GM21529 (cell line): ENCODE measurements at regions not wholly inside any gene's neighbourhood (a gene's known extent, or its start where the extent isn't known, plus 50 kb on each side); places are given as distances from the start of the nearest gene placed in this dataset.
"Not testable (repeated sequence)": the region's sequence is repeated elsewhere in the genome, so short reads cannot be mapped to it uniquely, and the experiment has no call there.

ENCODE experiments used
- ATAC-seq: cut with Tn5 transposase; IDR thresholded peaks from one replicate; pipeline ENCODE4 v1.9.1; 2021; ENCODE audit not compliant: unreplicated experiment

DNA sequence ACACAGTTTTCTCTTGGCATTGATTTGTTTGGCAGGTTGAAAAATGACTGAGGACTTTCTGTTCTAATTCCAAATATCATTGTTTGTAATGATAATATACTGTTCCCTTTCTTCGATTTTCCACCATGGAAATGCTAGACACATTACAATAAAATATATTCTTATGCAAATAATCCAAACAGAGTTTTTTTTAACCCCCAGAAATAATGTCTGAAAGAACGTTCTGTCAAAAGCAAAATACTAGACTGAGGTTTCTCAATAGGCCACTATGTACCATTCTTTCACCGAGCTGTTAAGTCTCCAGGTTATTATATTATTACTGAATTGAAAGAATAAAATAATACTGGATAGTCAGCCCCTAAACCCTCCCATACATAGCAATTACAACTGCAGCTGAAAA lies 312.5 kb downstream of the ZIC3 start:
- no peak for ATAC-seq

- ATAC-seq: no peak
Measured at GRCh38 chrX:137882960-137883359, 317.0 kb downstream of the ZIC3 start.

- ATAC-seq: not testable (repeated sequence)
Measured at GRCh38 chrX:137884813-137885212, 318.9 kb downstream of the ZIC3 start.

GRCh38 chrX:137891431-137891830 lies 325.5 kb downstream of the ZIC3 start:
- no peak for ATAC-seq

DNA sequence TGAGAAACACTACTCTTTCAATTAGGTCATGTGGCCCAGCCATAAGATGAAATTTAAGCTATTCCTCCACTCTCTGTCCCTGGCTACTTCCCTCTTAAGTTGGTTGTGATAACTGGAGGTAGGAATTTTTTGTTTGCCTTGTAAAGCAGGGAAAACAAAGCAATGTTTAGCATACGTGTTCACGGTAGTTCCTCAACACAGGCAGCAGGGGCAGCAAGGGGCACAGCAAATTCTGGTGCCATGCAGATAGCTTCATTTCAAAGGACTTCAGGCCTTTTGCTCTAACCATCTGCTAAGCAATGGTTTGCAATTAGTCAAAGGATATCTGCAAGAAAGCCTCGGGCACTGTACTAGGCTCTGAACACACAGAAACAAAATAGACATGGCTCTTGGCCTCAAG lies 330.2 kb downstream of the ZIC3 start:
- ATAC-seq: no peak

DNA sequence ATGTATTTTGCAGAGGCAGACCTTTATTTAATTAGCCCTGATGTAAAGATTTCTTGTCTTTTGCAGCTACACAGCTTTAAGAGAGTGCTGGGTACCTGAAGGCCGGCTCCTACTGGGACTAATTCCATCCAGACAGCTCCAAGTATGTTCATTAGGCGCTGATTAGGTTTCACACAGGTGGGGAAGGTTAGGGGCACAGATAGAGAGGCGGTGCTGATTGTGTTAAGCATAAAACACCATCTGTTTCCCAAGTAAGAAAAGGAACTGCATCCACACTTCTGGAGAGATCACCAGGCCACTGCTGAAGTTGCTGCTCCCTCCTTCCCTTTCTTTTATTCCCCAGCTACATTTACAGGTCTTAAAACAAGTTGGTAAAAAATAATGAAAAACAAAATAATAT lies 349.5 kb downstream of the ZIC3 start:
- no peak for ATAC-seq

DNA sequence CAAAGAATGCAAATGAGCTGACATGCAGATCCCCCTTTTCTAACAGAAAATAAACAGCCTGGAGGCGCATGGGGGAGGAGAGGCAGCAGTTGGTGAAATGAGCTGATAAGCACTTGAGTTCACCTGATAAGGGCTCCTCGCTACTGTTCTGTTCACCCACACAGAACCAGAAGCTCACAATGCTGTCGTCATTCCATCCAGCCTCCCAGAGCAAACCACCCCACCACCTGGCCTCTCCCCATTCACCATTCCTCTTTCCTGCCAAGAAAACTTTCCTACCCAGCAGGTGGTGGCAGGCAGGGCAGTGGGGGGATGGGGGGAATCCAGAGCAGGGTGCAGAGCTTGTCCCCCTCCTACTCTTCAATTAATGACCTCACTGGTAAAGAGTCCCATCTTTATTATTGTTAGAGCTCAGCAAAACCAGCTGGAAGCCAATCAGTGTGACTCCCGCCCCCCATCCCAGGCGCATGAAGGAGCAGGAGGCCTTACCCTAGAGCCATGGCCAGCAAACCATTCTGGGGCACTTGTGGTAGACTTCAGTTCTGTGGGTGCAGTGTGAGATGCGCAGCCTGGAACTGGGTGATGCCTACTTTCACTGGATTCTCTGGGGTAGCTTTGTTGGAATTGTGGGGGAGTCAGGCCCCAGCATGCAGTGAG lies 350.3 kb downstream of the ZIC3 start:
- ATAC-seq: no peak

GRCh38 chrX:137926090-137926489 lies 360.2 kb downstream of the ZIC3 start:
- no peak for ATAC-seq

- no peak for ATAC-seq
Measured at GRCh38 chrX:137929951-137930350, 364.0 kb downstream of the ZIC3 start.

DNA sequence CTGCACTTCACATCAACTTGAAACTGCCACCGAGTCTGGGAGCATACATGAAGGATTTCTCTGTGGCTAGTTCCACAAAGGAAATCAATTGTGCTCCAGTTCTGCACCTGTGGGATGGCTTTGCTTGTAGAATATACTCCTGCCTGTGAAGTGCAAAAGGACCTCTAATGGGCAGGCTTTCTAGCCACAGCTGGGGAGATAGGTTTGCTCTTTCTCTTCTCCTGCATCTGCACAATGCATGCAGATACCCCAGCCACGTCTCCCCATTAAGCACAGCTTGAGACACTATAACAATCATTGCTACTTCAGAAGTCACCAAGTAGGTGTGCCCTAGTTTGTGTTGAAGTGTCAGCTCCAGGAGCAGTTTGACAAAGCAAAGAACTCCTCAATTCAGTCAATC lies 364.6 kb downstream of the ZIC3 start:
- no peak for ATAC-seq

GRCh38 chrX:137934214-137934613 lies 368.3 kb downstream of the ZIC3 start:
- ATAC-seq: not testable (repeated sequence)

DNA sequence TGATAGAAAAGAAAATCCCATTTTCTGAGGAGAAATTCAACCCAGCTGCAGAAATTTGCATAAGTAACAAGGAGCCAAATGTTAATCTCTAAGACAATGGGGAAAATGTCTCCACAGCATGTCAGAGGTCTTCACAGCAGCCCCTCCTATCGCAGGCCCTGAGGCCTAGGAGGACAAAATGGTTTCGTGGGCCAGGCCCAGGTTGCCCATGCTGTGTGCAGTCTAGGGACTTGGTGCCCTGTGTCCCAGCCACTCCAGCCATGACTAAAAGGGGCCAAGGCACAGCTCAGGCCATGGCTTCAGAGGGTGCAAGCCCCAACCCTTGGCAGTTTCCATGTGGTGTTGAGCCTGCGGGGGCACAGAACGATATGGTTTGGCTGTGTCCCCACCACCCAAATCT lies 369.0 kb downstream of the ZIC3 start:
- not testable (repeated sequence) for ATAC-seq

DNA sequence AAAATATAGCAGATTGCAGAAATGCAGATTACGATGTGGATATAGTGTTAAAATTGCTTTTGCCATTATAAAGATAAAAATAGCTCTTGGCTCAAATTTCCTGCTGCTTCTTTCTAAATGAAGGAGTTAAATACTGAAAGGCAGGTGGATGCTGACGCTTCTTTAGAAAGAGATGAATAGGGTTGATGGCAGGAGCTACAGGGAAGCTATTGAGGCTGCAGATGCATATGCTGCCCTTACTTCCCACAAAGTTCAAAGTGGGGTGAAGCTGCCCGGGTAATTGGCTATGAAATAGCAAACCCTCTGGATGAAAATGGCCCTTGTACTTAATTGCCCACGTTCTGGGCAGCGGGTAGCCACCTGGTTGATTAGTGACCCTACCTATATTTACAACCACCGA lies 379.5 kb downstream of the ZIC3 start:
- no peak for ATAC-seq

DNA sequence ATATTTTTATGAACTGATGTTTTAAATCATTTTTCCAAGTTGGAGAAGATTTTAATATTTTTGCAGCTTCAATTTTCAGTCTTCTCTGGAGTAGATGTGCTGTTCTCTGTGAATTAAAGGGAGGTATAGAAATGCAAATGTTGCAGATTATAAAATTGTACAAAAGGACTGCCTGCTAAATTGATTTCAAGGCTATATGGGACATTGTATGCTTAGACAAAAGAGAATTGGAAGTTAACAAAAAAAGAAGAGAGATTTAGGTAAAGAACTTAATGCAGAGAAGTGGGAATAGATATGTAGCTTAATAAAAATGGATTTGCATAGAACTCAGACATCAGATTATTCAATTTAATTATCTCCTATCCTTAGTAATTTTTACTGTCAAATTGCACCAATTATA lies 403.3 kb downstream of the ZIC3 start:
- no peak for ATAC-seq

DNA sequence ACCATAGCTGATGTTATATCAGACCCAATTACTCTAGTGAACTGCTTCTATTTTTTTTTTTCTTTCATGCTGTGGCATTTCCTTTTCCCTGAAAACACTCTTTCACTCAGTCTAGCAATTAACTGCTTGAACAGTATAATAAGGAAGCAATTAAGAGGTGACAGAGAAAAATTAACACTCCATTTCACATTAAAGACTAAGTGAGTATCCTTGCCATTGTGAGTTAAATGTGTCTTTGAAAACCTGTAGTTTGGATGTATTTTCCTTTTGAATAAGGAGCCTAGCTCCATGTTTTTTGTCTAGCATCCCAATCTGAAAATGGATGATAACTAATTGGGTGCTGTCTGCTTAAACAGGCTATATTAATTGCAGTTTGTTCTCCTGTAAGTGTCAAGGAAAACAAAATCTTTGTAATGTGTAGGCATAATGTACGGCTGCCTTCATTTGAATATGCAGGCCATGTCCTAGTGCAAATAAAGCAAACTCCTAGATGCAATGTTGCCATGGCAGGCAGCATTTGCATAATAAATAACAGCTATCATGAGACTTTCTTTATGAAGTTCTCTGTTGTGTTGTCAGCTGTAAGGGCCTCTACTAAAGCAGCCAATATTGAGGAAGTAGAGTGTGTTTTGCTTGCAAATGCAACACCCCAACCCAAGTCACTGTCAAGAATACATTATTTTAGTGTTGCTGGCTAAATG lies 416.7 kb downstream of the ZIC3 start:
- ATAC-seq: no peak

DNA sequence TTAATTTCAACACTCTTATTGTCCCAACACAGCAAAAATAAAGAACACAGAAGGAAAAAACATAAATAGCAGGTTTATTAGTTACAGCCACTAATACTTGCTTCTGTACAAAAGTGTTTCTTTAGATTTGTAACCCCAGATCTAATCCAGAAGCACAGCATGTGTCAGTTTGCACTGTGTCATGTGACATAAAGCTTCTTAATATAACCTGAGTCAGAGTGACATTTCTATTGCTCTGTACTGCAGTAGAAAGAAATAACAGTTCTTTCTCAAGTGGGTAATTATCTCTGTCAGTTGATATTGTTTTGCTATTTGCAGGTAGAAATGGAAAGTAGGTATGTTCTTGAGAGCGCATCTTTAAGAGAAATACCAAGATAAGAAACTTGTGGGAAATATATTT lies 422.5 kb downstream of the ZIC3 start:
- ATAC-seq: no peak

DNA sequence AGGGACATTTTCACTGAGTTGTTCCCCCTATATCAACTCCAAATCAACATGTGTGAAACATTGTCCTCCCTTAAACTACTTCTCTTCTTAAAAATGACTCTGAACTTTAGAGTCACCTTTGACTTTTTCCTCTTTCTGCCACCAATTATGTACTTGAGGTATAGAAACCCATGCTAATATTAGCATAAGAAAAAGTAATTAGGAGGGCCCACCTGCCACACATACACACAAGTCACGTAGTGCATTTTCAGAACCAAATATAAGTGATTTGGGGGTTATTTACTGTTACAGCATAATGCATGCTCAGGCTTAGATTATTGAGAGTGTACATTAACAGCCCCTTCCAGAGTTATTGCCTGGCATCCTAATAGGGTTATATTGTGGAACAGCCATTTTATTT lies 432.7 kb downstream of the ZIC3 start:
- ATAC-seq: no peak

- no peak for ATAC-seq
Measured at GRCh38 chrX:137999071-137999470, 433.1 kb downstream of the ZIC3 start.

DNA sequence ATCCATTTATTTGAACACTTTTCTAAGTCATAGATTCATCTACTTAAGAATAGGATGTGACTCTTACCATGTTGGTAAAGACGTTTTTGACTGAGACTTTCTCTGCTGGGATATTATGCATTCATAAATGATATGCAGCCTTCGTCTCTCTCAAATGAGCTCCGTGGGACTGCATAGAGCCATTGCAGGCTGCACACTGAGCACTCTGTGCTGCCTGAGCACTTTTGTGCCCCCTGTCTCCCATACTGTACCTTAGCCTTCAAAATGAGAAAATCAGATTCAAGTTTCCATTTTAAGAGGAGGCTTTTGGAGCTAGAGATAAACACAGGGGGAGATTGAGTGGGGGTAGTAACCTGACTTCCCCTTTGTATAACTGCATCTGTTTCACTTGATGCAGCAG lies 433.6 kb downstream of the ZIC3 start:
- ATAC-seq: no peak

DNA sequence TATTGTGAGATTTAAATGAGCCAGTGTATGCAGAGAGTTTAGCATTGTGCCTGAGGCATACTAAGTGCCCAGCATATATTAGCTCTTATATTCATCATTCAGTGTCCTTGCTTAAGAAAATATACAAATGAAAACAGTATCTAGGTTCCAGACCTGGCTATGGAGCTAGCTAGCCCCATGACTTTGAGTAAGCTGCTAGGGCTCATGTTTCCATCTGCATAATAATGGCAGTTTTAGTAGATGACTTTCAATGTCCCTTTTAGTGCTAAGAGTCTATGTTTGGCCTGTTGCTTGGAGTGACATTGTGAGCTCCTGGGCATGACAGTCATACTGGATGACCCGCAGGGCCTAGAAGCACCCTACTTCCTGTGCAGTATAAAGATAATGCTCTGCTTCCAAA lies 435.3 kb downstream of the ZIC3 start:
- ATAC-seq: no peak

GRCh38 chrX:138006180-138006579 lies 440.3 kb downstream of the ZIC3 start:
- no peak for ATAC-seq

DNA sequence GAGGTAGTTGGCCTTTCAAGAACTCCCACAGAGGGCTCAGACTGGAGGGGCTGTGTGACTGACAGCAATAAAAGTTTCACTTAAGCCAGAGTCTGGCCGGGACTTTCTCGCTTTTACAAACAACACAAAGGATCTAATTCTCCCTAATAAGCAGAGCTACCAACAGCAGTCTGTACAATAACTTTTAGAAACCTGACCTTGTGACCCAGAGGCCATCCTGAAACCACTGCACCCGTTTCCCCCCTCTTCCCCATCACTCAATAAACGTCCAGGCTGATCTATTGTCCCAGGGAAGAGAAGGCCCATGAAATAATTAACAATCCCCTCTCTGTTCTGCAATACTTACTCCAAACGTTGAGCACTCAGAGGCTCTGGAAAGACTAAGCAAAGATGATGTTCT lies 442.4 kb downstream of the ZIC3 start:
- ATAC-seq: no peak

DNA sequence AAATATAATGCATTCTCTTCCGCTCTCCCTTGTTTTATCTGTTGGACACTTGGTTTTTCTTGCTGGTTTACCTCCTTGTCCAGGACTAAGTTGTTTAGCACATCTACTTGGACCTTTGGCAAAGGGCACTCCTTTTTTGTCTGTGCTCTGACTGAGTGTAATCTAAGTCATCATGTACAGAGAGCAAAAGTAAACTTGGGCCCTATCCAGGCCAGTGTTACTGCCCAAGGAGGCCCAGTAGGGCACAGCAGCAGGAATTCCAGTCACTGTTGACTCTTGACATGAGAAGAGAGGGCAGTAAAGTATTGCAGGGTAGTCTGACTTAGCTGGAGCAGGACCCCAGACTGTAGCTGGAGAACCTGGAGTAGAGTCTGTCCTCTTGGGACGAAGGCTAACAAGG lies 445.5 kb downstream of the ZIC3 start:
- ATAC-seq: no peak
